Ovary (tissue), 3 donors: ENCODE measurements at regions not wholly inside any gene's neighbourhood (a gene's known extent, or its start where the extent isn't known, plus 50 kb on each side); places are given as distances from the start of the nearest gene placed in this dataset.

Experiments used
- CTCF ChIP-seq, 3 donors: fragments of 450-650 bp in 2 of 3; fragments of 200-600 bp in 1 of 3; IDR thresholded peaks; one replicate each; pipeline versions ENCODE4 v1.5.1 to v1.8.0; 2016 to 2022; ENCODE audit warnings: antibody characterized with exemption in 3 of 3, mild to moderate bottlenecking in 1 of 3
- EP300 ChIP-seq: sonication (generic); formaldehyde crosslinking; IDR thresholded peaks from one replicate; pipeline ENCODE4 v1.6.1; 2017; ENCODE audit warnings: antibody characterized with exemption
- POLR2A ChIP-seq: fragments of 450-650 bp; IDR thresholded peaks from one replicate; pipeline ENCODE4 v1.6.1; 2017; ENCODE audit warnings: antibody characterized with exemption, mild to moderate bottlenecking, moderate library complexity
- donor health status: DM: no; HTN: no; CAD: no.

DNA sequence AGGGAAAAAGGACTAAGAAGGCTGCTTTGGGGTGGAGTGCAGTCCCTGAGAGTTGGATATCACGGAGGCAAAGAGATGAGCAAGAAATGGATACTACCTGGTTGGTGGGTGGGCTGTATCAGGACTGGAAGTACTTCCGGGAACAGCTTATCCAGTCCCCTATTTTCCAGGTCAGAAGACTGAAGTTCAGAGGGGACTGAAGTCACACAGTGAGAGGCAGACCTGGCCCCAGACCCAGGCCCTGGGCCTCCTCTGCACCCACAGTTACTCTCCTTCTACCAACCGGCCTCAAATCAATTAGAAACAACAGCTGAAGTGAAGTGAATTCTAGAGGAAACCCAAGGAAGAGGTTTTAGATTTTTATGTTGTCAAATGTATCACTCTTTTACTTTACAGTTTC is 93.6 kb upstream of the ALDH1B1 start:
- TF ChIP-seq EP300 (no peak), CTCF (IDR thresholded peaks at IDR 0.05) (no peak), POLR2A (no peak)
